KOPT-K1 (cell line): ENCODE measurements at regions not wholly inside any gene's neighbourhood (a gene's known extent, or its start where the extent isn't known, plus 50 kb on each side); places are given as distances from the start of the nearest gene placed in this dataset.

Experiments
- H3K27ac ChIP-seq: fragments of 200-600 bp; sonication (generic); 2 replicates; pipeline ENCODE4 v1.5.1; 2016; ENCODE audit warnings: antibody characterized with exemption, mild to moderate bottlenecking, low read depth, low read length; ENCODE audit not compliant: poor library complexity, severe bottlenecking
- H3K36me3 ChIP-seq: fragments of 200-600 bp; sonication (generic); 2 replicates; pipeline ENCODE4 v1.5.1; 2017; ENCODE audit warnings: antibody characterized with exemption, mild to moderate bottlenecking, low read length, moderate library complexity; ENCODE audit not compliant: insufficient read depth
- H3K9me3 ChIP-seq: fragments of 200-600 bp; sonication (generic); 2 replicates; pipeline ENCODE4 v1.5.1; 2017; ENCODE audit warnings: antibody characterized with exemption, low read length, mild to moderate bottlenecking; ENCODE audit not compliant: insufficient read depth, poor library complexity, severe bottlenecking

- Histone ChIP-seq H3K9me3 (no peaks in the 10 kb centered on the region), H3K36me3 (no peaks in the 10 kb centered on the region), H3K27ac (no peak overlapping the region)
Measured at GRCh38 chr18:2316082-2316750, 255.1 kb downstream of the METTL4 start.

GRCh38 chr18:2316751-2317696 lies 254.3 kb downstream of the METTL4 start:
- H3K27ac ChIP-seq, result no peak overlapping the region
- no peaks in the 10 kb centered on the region for H3K9me3 ChIP-seq
- no peaks in the 10 kb centered on the region for H3K36me3 ChIP-seq

DNA sequence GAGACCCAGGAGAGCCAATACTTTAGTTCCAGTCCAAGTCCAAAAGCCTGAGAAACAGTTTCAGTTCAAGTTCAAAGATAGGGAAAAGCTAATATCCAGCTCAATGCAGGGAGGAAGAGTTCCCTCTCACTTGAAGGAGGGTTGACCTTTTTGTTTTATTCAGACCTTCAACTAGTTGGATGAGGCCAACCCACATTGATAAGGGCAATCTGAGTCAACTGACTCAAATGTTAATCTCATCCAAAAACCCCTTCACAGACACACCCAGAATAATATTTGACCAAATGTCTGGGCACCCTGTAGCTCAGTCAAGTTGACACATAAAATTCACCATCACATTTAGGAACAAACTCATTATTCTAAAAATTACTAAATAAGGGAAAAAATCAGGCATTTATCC lies 246.8 kb downstream of the METTL4 start:
- H3K27ac ChIP-seq, result no peak overlapping the region
- H3K36me3 ChIP-seq, result no peaks in the 10 kb centered on the region
- no peaks in the 10 kb centered on the region for H3K9me3 ChIP-seq

GRCh38 chr18:2325308-2325849 lies 245.9 kb downstream of the METTL4 start:
- H3K36me3 ChIP-seq, result no peaks in the 10 kb centered on the region
- no peak overlapping the region for H3K27ac ChIP-seq
- H3K9me3 ChIP-seq, result no peaks in the 10 kb centered on the region

GRCh38 chr18:2325933-2326332 lies 245.4 kb downstream of the METTL4 start:
- Histone ChIP-seq H3K9me3 (no peaks in the 10 kb centered on the region), H3K27ac (no peak overlapping the region), H3K36me3 (no peaks in the 10 kb centered on the region)

DNA sequence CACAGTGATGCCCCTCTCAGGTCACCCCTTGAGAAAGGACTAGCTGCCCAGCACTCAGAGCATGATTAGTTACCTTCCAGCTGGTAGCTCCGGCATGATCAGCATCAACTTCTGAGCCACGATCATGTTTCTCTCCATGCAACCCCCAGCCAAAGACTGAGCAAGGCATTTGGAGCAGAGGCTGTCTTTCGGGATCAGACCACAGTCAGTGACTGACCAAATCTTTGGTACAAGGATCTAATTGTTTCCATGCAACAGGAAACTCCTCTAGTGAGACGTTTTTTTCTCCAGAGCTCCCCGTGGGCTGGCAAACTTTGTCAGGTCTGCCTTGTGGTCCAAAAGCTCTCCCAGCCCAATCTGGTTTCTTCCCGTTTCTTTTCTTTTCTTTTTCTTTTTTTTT lies 244.3 kb downstream of the METTL4 start:
- Histone ChIP-seq H3K27ac (no peak overlapping the region), H3K9me3 (no peaks in the 10 kb centered on the region), H3K36me3 (no peaks in the 10 kb centered on the region)

GRCh38 chr18:2330764-2331163 lies 240.5 kb downstream of the METTL4 start:
- H3K9me3 ChIP-seq, result no peaks in the 10 kb centered on the region
- no peaks in the 10 kb centered on the region for H3K36me3 ChIP-seq
- no peak overlapping the region for H3K27ac ChIP-seq

GRCh38 chr18:2331491-2331890 lies 239.8 kb downstream of the METTL4 start:
- Histone ChIP-seq H3K36me3 (no peaks in the 10 kb centered on the region), H3K9me3 (no peaks in the 10 kb centered on the region), H3K27ac (no peak overlapping the region)

DNA sequence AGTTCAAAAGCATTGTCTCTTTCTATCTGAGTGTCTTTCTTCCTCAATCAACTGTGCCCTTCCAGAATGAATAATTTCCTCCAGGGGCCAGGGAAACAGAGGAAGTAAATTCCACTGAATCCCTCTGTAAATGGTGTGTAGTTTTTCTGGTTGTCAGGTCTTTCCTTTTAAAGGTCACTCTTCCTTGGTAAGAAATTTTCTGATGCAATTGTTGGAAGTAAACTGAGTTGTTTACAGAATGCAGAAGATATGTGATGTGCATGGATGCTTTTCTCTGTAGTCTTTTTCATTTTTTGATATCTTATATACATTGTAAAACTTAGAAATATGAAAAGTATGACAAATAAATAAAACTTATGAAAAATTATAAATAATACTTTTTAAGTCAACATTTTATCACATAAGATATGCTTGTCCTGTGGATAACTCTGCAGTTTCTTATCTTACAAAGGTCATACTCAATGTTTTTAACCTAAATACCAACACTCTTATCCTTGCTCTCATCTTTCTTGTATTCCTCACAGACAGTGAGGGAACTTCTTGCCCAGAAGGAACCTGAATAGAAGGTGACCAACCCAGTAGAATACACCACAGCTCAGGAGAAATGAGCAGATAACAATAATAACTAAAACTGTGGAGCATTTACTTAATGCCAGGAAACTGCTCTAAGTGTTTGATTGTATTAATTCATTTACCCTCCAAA lies 234.5 kb downstream of the METTL4 start:
- Histone ChIP-seq H3K9me3 (no peaks in the 10 kb centered on the region), H3K27ac (no peak overlapping the region), H3K36me3 (no peaks in the 10 kb centered on the region)

DNA sequence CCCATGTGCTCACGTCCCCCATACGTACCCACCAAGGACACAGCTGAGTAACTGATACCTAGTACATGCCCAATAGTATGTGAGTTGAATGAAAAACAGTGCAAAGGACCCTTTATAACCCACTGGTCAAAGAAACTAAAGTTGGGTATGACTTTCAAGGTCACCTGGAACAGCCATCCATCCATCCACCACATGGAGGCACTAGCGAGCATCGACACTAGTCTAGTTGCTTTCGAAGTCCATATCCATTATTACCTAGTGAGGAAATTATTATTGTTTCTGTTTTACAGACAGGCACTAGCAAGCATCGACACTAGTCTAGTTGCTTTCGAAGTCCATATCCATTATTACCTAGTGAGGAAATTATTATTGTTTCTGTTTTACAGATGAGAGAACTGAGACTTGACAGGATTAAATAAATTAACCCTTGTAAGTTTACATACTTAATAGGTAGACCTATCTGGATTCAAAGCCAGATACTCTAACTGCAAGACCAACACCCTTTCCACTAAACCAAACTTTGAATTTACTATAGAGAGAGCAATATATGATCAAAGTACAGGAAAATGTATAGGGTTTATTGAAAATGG lies 233.7 kb downstream of the METTL4 start:
- H3K9me3 ChIP-seq, result no peaks in the 10 kb centered on the region
- no peaks in the 10 kb centered on the region for H3K36me3 ChIP-seq
- no peak overlapping the region for H3K27ac ChIP-seq

DNA sequence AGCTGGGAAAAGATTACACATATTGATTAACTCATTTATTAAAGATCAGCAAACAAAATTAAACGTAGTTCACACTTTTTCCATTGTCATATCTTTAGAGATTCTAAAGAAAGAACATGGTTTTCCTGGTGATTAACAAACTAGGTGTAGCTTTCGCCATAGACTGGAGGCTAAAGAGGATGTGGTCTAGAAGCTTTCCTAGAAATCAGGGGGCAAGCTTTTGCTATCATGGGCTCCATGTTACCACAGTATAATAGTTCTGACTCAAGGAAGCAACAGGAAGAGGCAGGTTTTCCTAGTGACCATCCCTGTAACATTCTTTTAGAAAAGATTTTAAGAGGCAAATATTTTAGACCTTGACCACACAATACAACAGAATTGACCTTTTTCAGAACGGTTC lies 232.7 kb downstream of the METTL4 start:
- H3K9me3 ChIP-seq, result no peaks in the 10 kb centered on the region
- no peaks in the 10 kb centered on the region for H3K36me3 ChIP-seq
- no peak overlapping the region for H3K27ac ChIP-seq

DNA sequence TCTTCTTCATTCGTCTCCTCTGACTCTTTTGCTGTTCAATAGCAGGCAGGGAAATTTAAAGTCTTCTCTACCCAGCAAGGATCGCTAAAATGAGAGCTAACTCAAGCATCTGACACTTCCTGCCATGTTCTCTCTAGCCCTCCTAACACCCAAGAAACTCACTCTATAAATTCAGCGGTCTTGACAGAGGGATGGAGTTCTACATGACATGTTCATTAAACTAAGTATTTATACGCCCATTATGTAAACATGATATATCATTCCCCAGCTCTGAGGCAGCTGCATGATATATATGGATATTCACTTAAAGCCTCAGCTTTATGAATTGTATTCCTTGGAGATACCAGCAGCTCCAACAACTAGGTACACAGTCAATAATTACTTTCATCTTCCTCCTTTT lies 231.0 kb downstream of the METTL4 start:
- no peak overlapping the region for H3K27ac ChIP-seq
- H3K9me3 ChIP-seq, result no peaks in the 10 kb centered on the region
- no peaks in the 10 kb centered on the region for H3K36me3 ChIP-seq

GRCh38 chr18:2348003-2348402 lies 223.3 kb downstream of the METTL4 start:
- no peaks in the 10 kb centered on the region for H3K36me3 ChIP-seq
- no peaks in the 10 kb centered on the region for H3K9me3 ChIP-seq
- no peak overlapping the region for H3K27ac ChIP-seq

- H3K36me3 ChIP-seq, result no peaks in the 10 kb centered on the region
- H3K27ac ChIP-seq, result no peak overlapping the region
- H3K9me3 ChIP-seq, result no peaks in the 10 kb centered on the region
Measured at GRCh38 chr18:2351126-2351850, 220.0 kb downstream of the METTL4 start.
